ENCODE measurements at regions not wholly inside any gene's neighbourhood (a gene's known extent, or its start where the extent isn't known, plus 50 kb on each side); places are given as distances from the start of the nearest gene placed in this dataset.

GRCh38 chr14:25537846-25538455 lies 488.0 kb upstream of the STXBP6 start:
- intact Hi-C loops (cut with micrococcal nuclease) = no loop called here
- no peak for ATAC-seq
- ChIA-PET CTCF (interaction anchor here (0.7 to 1.6 kb wide), 3 partner anchors 19 to 355 kb away, joined by 3 read pairs; no protein-coding TSS in a partner anchor), POLR2A (interaction anchor here (0.8 kb wide), 1 partner anchor 9 kb away, joined by 3 read pairs; no protein-coding TSS in a partner anchor)
- Mint-ChIP-seq H3K27ac (no peak overlapping the region), H3K36me3 (ENCODE audit: low read depth) (no peaks in the 10 kb centered on the region), H3K4me3 (no peak overlapping the region), H3K9me3 (peaks cover 11% of the 10 kb centered on the region), H3K4me1 (ENCODE audit: low read depth) (no peaks in the 10 kb centered on the region), H3K27me3 (no peaks in the 10 kb centered on the region)
- peak; percentile 44 for TF ChIP-seq CTCF (IDR thresholded peaks at IDR 0.05)
- DNase-seq = peak; percentile 49

DNA sequence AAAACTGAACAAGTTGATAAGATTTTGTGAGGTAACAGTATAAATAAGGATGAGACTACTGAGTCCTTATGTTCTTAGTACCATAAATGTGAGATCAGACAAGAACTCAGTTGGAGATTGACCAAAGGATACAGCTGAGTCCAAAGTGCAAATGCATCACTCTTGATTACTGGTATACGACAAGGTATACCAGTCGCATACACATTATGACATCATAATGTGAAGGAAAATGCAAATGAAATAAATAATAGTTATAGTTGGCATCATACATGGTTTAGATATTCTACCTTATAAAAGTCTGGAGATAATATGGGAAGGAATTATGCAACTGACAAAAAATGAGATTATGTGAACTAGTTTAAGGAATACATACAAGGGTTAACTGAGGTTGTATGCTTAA lies 476.3 kb upstream of the STXBP6 start:
- TF ChIP-seq CTCF (IDR thresholded peaks at IDR 0.05) = no peak
- Mint-ChIP-seq H3K9me3 (peaks cover 8% of the 10 kb centered on the region), H3K27ac (no peak overlapping the region), H3K36me3 (ENCODE audit: low read depth) (no peaks in the 10 kb centered on the region), H3K4me1 (ENCODE audit: low read depth) (no peaks in the 10 kb centered on the region), H3K4me3 (no peak overlapping the region), H3K27me3 (no peaks in the 10 kb centered on the region)
- ATAC-seq = no peak
- CTCF ChIA-PET = no interaction called here
- intact Hi-C loops (cut with micrococcal nuclease) = no loop called here
- no peak for DNase-seq
- POLR2A ChIA-PET = no interaction called here

- Mint-ChIP-seq H3K27me3 (no peaks in the 10 kb centered on the region), H3K27ac (no peak overlapping the region), H3K4me3 (no peak overlapping the region), H3K9me3 (peaks cover 6% of the 10 kb centered on the region), H3K4me1 (ENCODE audit: low read depth) (no peaks in the 10 kb centered on the region), H3K36me3 (ENCODE audit: low read depth) (no peaks in the 10 kb centered on the region)
- intact Hi-C loops (cut with micrococcal nuclease) = no loop called here
- no peak for TF ChIP-seq CTCF (IDR thresholded peaks at IDR 0.05)
- CTCF ChIA-PET = no interaction called here
- POLR2A ChIA-PET = no interaction called here
- DNase-seq (no peak), ATAC-seq (no peak)
Observed at GRCh38 chr14:25522926-25523325, 473.0 kb upstream of the STXBP6 start.

DNA sequence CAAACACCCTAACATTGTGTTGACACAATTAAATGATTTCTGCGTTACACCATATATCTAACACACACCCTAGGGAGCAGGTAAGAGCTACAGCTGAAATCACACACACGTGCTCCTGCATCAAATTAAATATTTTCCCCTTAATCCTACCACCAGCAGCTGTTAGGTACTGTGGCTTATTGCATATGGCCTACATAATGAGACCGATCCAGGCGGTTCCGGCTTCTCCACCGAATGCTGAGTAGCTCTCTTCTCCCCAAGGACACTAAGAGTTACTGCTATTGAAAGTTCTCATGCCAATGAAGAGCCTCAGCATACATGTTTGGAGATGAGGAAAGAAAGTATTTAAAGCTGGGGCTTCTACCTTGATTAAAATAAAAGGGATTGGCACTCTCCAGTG lies 472.2 kb upstream of the STXBP6 start:
- H3K4me1 Mint-ChIP-seq (ENCODE audit: low read depth) = no peaks in the 10 kb centered on the region
- ATAC-seq (no peak), DNase-seq (no peak)
- ChIA-PET CTCF (interaction anchor here (0.5 kb wide), 1 partner anchor 227 kb away, joined by 3 read pairs; no protein-coding TSS in a partner anchor), POLR2A (no interaction called here)
- no peaks in the 10 kb centered on the region for H3K36me3 Mint-ChIP-seq (ENCODE audit: low read depth)
- no peak overlapping the region for H3K4me3 Mint-ChIP-seq
- H3K9me3 Mint-ChIP-seq = peaks cover 6% of the 10 kb centered on the region
- TF ChIP-seq CTCF (IDR thresholded peaks at IDR 0.05) = no peak
- intact Hi-C loops (cut with micrococcal nuclease) = no loop called here
- no peaks in the 10 kb centered on the region for H3K27me3 Mint-ChIP-seq
- no peak overlapping the region for H3K27ac Mint-ChIP-seq

DNA sequence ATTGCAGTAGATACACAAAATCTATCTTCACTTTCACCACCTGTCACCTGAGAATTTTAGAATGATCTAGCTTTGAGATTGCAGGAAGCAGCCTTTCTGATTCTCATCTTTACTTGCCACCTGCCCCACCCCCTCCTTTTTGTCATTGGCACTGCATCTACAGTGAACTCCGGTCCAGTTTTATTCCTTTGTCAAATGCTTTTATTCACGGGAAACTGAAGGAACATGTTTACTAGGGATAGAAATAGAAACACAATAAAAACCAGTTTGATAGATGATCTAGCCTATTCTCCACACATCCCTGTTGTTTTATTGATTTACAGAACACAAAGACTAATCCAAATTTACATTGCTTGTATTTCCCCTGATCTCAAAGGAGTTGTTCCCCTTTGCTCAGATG lies 471.7 kb upstream of the STXBP6 start:
- Mint-ChIP-seq H3K9me3 (peaks cover 6% of the 10 kb centered on the region), H3K36me3 (ENCODE audit: low read depth) (no peaks in the 10 kb centered on the region), H3K4me1 (ENCODE audit: low read depth) (no peaks in the 10 kb centered on the region), H3K4me3 (no peak overlapping the region), H3K27me3 (no peaks in the 10 kb centered on the region), H3K27ac (no peak overlapping the region)
- TF ChIP-seq CTCF (IDR thresholded peaks at IDR 0.05) = no peak
- intact Hi-C loops (cut with micrococcal nuclease) = no loop called here
- ChIA-PET POLR2A (no interaction called here), CTCF (no interaction called here)
- ATAC-seq = no peak
- no peak for DNase-seq
